Neural crest cell (in vitro differentiated cells): ENCODE measurements at regions not wholly inside any gene's neighbourhood (a gene's known extent, or its start where the extent isn't known, plus 50 kb on each side); places are given as distances from the start of the nearest gene placed in this dataset.

Source experiments
- DNase-seq: peaks from one replicate; pipeline ENCODE4 v3.0.0; 2021; ENCODE audit warnings: low read depth, mixed read lengths, low spot score
- H3K27ac Mint-ChIP-seq: one replicate; pipeline ENCODE4 v1.8.0; 2021; ENCODE audit warnings: mild to moderate bottlenecking, mixed read lengths; ENCODE audit not compliant: unreplicated experiment
- H3K27me3 Mint-ChIP-seq: 2 replicates; pipeline ENCODE4 v1.8.0; 2021; ENCODE audit warnings: low read depth, mild to moderate bottlenecking, mixed read lengths
- H3K36me3 Mint-ChIP-seq: 2 replicates; pipeline ENCODE4 v1.8.0; 2021; ENCODE audit warnings: low read depth, mild to moderate bottlenecking, mixed read lengths
- H3K4me1 Mint-ChIP-seq: 2 replicates; pipeline ENCODE4 v1.8.0; 2021; ENCODE audit warnings: mixed read lengths
- H3K4me3 Mint-ChIP-seq: one replicate; pipeline ENCODE4 v1.8.0; 2021; ENCODE audit warnings: mild to moderate bottlenecking, mixed read lengths
- H3K9me3 Mint-ChIP-seq: 2 replicates; pipeline ENCODE4 v1.8.0; 2021; ENCODE audit warnings: mixed read lengths
- TF ChIP-seq, protein P1 (sequence below): fragments of 200-600 bp; sonication (generic); conservative IDR thresholded peaks from 2 replicates; pipeline ENCODE4 v1.5.0; 2021; ENCODE audit warnings: antibody characterized with exemption, mild to moderate bottlenecking

DNA sequence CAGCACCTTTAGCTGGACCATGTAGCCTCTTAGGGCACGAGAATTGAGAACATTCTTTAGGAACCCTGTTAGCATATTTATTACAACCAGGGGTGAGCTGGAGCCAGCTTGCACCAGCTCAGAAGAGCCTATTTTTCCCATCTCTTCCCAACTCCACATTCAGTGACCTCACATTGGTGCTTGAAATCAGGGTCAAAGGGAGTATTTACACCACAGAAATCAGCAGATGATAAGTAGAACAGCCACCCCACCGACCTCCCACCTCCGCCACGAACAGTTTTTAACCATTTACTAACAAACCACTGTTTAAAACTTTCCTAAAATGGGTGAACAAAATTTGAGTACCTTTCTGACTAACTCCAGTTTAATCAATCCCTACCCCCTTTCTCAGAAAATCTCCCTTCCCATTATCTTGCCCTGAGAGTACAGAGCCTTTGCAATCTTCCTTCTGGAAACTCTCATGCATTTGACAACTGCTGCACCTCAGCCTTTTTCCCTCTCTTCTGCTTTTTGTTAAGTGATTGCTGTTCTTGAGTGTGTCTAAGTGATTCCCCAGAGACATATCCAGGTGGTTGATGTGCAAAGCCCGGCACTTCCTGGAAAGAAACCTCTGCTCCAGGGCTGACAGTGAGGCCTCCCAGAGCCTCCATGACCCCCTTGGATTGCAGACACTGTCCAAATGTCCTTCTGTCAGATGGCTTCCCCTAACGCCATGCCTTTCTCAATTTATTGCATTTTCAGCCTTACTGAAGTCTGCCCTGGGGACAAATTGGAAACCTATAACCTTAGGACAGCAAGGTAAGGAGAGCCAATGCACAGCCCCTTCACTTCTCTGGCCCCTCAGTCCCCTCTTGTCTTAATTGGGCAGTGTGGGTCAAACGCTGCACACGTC is 389.5 kb upstream of the TNP1 start:
- Mint-ChIP-seq H3K27me3 (no peaks in the 10 kb centered on the region), H3K36me3 (no peaks in the 10 kb centered on the region), H3K4me1 (peaks cover 3% of the 10 kb centered on the region), H3K9me3 (peaks cover 2% of the 10 kb centered on the region), H3K4me3 (no peak overlapping the region), H3K27ac (no peak overlapping the region)
- no peak for DNase-seq
- TF ChIP-seq, protein P1, sequence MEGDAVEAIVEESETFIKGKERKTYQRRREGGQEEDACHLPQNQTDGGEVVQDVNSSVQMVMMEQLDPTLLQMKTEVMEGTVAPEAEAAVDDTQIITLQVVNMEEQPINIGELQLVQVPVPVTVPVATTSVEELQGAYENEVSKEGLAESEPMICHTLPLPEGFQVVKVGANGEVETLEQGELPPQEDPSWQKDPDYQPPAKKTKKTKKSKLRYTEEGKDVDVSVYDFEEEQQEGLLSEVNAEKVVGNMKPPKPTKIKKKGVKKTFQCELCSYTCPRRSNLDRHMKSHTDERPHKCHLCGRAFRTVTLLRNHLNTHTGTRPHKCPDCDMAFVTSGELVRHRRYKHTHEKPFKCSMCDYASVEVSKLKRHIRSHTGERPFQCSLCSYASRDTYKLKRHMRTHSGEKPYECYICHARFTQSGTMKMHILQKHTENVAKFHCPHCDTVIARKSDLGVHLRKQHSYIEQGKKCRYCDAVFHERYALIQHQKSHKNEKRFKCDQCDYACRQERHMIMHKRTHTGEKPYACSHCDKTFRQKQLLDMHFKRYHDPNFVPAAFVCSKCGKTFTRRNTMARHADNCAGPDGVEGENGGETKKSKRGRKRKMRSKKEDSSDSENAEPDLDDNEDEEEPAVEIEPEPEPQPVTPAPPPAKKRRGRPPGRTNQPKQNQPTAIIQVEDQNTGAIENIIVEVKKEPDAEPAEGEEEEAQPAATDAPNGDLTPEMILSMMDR: no peak

DNA sequence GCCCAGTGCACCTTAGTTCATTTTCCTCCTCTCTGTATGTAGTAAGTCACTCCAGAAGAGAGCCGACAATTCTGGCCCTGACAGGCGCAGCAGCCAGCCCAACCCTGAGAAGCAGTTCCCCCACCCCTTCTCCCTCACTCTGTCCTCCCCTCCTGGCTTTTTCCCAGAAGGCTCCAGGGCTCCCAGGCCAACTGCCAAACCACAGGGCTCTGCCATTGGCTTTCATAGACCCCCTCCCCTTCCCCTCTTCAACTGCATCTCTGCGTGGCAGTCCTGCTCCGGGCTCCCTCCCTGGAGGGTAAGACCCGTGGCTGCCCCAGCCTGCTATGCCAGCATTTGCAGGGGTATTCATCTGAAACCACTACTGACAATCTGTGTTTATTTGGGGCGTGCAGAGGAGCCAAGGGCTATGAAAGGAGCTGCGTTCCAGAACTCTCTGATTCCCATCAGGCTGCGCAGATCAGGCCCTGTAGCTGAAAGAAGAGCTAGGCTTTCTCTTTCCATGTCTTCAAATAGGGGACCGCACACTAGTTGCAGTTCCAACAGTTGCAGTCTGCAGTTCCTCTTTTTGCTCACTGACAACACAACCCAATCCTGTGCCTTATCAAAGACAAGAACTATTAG is 388.6 kb upstream of the TNP1 start:
- Mint-ChIP-seq H3K4me3 (no peak overlapping the region), H3K4me1 (peaks cover 6% of the 10 kb centered on the region), H3K36me3 (peaks cover 2% of the 10 kb centered on the region), H3K9me3 (peaks cover 2% of the 10 kb centered on the region), H3K27ac (no peak overlapping the region), H3K27me3 (no peaks in the 10 kb centered on the region)
- TF ChIP-seq, protein P1: no peak
- no peak for DNase-seq

DNA sequence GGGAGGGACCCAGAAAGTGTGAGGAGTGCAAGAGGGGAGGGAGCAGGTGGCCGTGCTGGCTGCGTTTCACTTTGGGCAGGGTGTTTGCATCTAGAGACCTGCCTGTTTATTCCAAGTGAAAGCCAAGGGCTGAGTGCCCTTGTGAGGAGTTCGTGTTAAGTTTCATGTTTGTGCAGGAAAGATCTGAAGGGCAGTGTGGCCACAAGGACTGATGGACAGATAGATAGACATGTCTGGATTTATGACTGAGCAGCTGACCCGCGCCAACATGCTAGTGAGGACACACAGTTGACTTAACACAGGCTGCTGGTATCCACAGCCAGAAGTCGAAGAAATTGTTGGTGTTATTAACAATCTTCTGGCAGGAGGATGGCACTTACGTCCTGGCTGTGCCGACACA is 387.6 kb upstream of the TNP1 start:
- no peak for DNase-seq
- Mint-ChIP-seq H3K4me1 (peaks cover 7% of the 10 kb centered on the region), H3K9me3 (peaks cover 2% of the 10 kb centered on the region), H3K27me3 (no peaks in the 10 kb centered on the region), H3K36me3 (peaks cover 2% of the 10 kb centered on the region), H3K4me3 (no peak overlapping the region), H3K27ac (no peak overlapping the region)
- TF ChIP-seq, protein P1: no peak

DNA sequence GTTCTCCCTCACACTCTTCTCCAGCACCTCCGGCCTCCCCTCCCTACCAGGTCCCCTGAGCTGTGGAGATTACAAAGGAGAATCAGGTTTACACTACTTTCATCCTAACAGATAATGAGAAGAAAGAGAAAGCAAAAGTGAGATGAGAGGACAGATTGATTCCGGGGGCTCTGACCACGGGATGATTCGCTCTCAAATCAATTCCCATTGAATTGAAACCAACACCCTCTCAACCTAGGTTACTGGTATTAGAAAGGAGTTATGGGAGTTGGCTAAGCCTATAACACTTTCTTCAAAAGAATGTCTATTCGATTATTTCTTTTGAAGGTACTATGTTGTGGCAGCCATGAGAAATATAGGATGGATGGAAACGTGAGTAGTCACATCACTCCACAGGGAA is 386.2 kb upstream of the TNP1 start:
- Mint-ChIP-seq H3K9me3 (no peaks in the 10 kb centered on the region), H3K36me3 (peaks cover 2% of the 10 kb centered on the region), H3K27me3 (no peaks in the 10 kb centered on the region), H3K4me1 (peaks cover 4% of the 10 kb centered on the region), H3K4me3 (no peak overlapping the region), H3K27ac (no peak overlapping the region)
- DNase-seq: no peak
- TF ChIP-seq, protein P1: no peak

DNA sequence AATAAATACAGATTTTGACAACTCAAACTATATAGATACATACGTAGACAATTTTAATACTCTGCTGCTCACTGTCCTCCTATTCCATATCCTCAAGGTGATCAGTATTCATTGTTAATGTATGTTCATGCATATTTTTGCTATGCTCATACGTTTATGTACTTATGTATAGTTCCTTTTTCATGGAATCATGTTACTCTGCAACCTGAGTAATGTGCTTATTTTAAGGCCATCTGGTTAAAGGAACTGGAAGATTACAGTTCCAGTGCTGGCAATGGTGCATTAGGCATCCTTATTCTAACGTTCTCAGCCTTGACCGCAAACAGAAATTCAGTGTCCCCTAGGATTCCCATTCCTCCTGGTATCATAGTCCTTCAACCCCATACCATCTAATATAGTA is 385.0 kb upstream of the TNP1 start:
- H3K4me1 Mint-ChIP-seq: peaks cover 4% of the 10 kb centered on the region
- H3K4me3 Mint-ChIP-seq: no peak overlapping the region
- no peaks in the 10 kb centered on the region for H3K9me3 Mint-ChIP-seq
- TF ChIP-seq, protein P1: no peak
- DNase-seq: no peak
- peaks cover 2% of the 10 kb centered on the region for H3K36me3 Mint-ChIP-seq
- H3K27me3 Mint-ChIP-seq: no peaks in the 10 kb centered on the region
- no peak overlapping the region for H3K27ac Mint-ChIP-seq
